GM19468 (cell line): ENCODE measurements at regions not wholly inside any gene's neighbourhood (a gene's known extent, or its start where the extent isn't known, plus 50 kb on each side); places are given as distances from the start of the nearest gene placed in this dataset.
"Not testable (repeated sequence)": the region's sequence is repeated elsewhere in the genome, so short reads cannot be mapped to it uniquely, and the experiment has no call there.

Source experiments
- ATAC-seq: cut with Tn5 transposase; IDR thresholded peaks from one replicate; pipeline ENCODE4 v1.9.1; 2021; ENCODE audit warnings: mild to moderate bottlenecking, moderate library complexity, moderate number of reproducible peaks; ENCODE audit not compliant: unreplicated experiment; ENCODE audit errors: extremely low read depth

GRCh38 chr2:234898534-234899053 is 53.2 kb upstream of the SH3BP4 start:
- no peak for ATAC-seq

GRCh38 chr2:234888442-234888841 is 63.4 kb upstream of the SH3BP4 start:
- not testable (repeated sequence) for ATAC-seq

DNA sequence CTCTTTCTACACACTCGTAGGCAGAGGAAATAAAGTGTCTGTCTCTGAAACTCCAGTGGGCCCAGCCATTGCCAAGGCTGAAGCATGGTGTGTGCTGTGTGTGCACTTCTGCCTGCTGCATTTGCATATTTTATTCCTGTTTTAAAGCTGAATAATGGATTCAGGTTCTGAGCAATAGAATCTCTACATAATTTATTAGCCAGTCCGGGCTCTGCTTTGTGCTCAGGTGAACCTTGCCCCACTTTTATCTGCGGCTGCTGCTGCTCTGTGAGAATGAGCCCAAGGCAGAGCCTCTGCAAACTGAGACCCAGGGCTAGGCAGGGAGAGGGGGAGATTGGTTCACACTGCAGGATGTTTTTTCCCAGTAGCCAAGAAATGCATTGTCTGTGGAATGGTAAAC is 64.6 kb upstream of the SH3BP4 start:
- ATAC-seq = no peak

GRCh38 chr2:234885886-234886285 is 65.9 kb upstream of the SH3BP4 start:
- no peak for ATAC-seq

DNA sequence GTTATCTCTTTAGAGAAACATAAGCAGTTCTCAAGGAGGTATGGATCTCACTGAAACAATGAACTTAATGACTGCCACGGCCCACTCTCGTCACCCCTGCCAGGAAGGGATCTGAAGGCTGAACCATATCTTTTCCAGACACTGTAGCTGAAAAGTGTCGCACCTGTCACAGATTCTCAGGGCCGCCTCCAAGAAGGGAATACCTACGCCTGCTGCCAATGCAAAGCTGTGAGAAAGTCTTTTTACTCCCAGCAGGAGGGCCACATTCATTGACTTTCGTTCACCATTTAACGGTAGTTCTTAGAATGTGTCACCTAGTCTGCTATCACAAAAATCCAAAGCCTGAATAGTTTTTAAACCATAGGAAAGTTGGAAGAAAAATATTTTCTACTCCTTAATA is 66.7 kb upstream of the SH3BP4 start:
- no peak for ATAC-seq

- no peak for ATAC-seq
These were observed 67.2 kb upstream of the SH3BP4 start for GRCh38 chr2:234884591-234884990.

DNA sequence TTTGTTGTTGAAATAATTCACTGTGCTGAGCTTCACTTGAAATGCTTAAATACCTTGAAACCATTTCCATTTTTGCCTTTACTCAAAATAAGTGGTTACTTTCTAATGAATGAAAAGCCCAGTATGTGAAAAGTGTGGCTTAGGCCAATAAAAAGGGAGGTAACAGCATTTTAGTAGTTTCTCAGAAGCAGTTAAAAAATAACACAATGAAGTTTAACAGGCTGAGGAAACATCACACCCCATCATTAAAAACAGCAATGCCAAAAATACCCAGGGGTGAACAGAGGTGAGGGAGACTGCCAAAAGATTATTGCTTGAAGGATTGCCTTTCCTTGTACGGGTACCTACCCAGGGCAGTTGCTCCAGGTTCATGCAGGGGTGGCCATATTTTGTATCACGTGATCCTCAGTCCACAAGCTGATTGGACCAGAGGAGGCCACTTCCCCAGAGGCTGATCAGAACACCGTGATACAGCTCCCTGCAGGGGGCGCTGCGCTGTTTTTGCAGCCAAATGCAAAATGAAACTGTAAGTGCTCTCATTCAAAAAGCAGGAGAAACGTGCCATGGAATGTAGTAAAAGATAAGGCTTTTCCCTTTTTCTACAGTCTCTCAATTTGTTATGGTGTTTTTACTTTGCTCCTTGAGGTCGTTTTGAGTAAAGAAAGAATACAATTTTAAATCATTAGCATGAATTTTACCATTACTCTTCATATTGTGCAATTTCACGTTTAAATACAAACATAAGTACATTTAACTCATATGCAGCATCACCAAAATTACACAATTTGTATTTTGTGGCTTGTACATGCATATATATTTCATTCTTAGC is 70.2 kb upstream of the SH3BP4 start:
- no peak for ATAC-seq

DNA sequence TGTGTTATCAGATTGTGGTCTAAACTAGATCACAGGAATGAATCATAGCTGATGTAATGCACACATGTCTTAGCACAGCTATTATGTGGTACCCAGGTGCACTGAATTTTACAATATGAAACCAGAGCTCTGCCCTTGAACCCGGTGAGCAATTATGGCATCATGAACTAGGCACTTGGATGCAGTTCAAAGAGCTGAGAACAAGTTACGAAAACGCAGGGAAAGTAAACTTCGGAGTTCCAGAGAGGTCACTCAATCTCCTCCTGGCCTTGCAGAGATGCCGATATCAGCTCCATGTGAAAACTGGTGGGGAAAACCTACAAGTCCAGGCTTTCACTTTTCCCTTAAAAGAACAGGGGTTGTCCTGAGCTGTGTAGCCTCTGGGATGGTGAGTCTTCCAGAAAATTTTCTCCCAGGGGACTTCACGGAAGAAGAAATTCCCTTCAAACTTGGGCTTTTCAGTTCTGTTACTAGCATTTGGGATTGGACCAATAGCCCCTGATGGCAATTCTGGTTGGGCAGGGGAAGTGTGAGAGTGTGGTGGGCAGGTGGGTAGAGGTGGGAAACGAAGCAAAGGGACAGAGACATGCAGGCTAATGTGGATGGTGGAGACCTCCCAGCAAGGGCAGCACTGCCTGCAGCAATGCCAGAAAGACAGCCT is 71.1 kb upstream of the SH3BP4 start:
- ATAC-seq = no peak

DNA sequence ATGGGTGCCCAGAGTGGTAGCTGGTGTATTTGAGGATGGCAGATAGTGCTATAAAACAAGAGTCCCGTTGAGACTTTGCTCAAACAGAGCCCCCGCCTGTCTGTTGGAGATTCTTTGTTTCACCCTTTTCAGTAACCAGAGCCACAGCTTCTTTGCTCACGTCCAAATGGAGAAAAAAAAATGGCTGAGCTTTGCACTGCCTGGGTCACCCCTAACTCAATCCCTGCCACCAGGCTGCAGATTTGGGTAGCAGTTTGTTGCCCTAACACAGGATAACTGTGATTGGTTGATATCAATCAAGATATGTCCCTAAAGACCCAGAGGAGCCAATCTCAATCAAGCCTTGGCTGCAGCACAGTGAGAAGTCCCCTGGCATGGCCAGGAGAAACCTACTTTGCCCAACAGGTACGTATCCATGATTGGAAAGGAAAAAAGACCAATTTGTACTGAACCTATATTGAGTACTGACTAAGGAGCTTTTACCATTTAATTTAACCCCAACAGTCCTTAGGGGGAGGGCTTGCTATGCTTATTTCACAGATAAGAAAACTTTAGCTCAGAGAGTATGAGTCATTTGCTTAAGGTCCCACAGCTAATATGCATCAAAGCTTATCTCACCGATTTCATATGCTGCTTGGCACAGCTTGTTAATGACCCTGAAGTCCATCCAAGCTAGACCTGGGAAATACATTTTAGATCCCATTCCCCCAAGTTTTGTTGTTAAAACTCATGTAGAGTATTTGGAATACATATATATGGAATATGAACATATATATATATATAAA is 72.0 kb upstream of the SH3BP4 start:
- no peak for ATAC-seq

DNA sequence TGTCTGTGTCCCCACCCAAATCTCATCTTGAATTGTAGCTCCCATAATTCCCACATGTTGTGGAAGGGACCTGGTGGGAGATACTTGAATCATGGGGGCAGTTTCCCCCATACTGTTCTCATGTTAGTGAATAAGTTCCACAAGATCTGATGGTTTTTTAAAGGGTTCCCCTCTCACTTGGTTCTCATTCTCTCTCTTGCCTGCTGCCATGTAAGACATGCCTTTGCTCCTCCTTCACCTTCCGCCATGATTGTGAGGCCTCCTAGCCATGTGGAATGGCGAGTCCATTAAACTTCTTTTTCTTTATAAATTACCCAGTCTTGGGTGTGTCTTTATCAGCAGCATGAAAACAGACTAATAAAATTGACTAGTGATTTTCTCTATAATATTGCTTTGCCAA is 75.2 kb upstream of the SH3BP4 start:
- ATAC-seq = not testable (repeated sequence)

GRCh38 chr2:234874347-234875046 is 77.3 kb upstream of the SH3BP4 start:
- ATAC-seq = no peak

DNA sequence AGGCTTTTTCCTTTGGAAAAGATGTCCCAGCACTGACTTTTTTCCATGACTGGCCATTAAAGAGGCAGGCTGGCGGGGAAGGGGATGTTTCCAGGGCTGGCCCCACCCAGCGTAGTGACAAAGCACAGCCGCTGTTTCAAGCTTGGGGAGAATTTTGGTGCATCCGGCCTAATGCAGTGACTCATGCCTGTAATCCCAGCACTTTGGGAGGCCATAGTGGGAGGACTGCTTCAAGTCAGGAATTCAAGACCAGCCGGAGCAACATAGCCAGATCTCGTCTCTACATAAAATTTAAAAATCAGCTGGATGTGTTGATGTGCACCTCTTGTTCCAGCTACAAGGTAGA is 78.0 kb upstream of the SH3BP4 start:
- ATAC-seq = no peak

DNA sequence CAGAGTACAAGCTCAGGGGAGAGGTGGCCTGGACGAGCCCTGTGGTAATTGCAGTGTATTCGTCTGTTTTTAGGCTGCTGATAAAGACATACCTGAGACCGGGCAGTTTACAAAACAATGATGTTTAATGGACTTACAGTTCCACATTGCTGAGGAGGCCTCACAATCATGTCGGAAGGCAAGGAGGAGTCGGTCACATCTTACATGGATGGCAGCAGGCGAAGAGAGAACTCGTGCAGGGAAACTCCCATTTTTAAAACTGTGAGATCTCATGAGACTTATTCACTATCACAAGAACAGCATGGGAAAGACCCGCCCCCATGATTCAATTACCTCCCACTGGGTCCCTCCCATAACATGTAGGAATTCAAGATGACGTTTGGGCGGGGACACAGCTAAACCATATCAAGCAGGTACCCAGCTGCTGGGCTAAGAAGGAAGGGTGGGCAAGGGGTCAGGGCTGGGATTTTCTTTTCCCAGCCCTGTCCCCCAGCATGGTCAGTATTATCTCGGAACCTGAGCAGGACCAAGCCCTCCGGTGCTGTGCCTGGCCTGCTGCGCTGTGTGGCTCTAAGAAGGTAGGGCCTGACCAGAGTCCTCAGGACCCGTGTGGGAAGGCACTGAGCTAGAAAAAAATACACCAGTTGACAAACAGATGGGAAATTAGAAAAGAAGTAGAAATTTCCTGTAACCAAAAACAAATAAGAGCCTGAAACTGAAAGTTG is 78.6 kb upstream of the SH3BP4 start:
- ATAC-seq = no peak

GRCh38 chr2:234869969-234870368 is 81.8 kb upstream of the SH3BP4 start:
- ATAC-seq = no peak

- no peak for ATAC-seq
These were observed 82.7 kb upstream of the SH3BP4 start for GRCh38 chr2:234869164-234869563.

GRCh38 chr2:234867882-234868285 is 83.9 kb upstream of the SH3BP4 start:
- ATAC-seq = no peak

GRCh38 chr2:234865586-234865985 is 86.2 kb upstream of the SH3BP4 start:
- no peak for ATAC-seq

- ATAC-seq = no peak
These were observed 86.8 kb upstream of the SH3BP4 start for GRCh38 chr2:234865040-234865439.

DNA sequence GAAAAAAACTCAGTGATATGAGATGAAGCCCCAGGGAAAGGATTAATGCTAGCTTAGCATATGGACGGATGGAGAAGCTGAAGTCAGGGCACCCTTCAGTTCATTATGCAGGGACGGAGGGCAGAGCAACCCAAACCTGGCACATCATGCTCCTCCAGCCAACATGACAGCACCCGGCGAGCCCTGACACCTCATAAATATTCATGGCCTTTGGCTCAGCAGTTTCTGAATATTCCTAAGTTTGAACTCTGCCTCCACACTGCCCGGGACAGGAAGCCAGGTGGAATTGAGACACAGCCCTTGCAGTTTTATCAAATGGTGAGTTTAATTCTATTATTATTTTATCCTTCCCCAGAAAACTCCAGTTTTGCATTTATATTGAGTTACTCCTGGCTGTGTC is 87.3 kb upstream of the SH3BP4 start:
- ATAC-seq = no peak
